NB4 (cell line): ENCODE measurements at regions not wholly inside any gene's neighbourhood (a gene's known extent, or its start where the extent isn't known, plus 50 kb on each side); places are given as distances from the start of the nearest gene placed in this dataset.

ENCODE experiments used
- POLR2A ChIP-seq: IDR thresholded peaks from 2 replicates; pipeline ENCODE4 v1.6.1; 2011; ENCODE audit warnings: mild to moderate bottlenecking; ENCODE audit not compliant: insufficient read length; ENCODE audit errors: extremely low read depth
- TF ChIP-seq, protein P1 (sequence below): IDR thresholded peaks from one replicate; pipeline ENCODE4 v1.5.1; 2012; ENCODE audit warnings: low read depth, low read length
- TF ChIP-seq, protein P2 (sequence below): IDR thresholded peaks from 2 replicates; pipeline ENCODE4 v1.6.1; 2011; ENCODE audit warnings: low read depth, low read length

DNA sequence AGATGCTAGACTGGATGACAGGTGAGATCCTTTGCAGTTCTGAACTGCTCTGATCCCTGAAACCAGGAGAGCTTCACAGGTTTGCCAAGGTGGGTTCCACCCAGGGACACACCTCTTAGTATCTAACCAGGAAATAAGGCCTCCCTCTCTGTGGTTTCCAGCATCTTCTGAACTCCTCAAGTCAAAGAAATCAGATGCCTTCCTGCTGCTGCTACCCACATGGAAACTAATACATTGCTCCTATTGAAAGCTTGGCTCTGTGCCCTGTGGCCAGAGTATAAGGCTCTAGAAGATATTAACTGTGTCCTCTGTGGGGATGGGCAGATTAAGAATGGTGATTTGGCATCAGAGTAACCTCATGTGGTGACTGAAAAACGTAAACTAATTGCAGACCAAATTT, 75.0 kb upstream of the MRPS6 start:
- TF ChIP-seq, protein P1, sequence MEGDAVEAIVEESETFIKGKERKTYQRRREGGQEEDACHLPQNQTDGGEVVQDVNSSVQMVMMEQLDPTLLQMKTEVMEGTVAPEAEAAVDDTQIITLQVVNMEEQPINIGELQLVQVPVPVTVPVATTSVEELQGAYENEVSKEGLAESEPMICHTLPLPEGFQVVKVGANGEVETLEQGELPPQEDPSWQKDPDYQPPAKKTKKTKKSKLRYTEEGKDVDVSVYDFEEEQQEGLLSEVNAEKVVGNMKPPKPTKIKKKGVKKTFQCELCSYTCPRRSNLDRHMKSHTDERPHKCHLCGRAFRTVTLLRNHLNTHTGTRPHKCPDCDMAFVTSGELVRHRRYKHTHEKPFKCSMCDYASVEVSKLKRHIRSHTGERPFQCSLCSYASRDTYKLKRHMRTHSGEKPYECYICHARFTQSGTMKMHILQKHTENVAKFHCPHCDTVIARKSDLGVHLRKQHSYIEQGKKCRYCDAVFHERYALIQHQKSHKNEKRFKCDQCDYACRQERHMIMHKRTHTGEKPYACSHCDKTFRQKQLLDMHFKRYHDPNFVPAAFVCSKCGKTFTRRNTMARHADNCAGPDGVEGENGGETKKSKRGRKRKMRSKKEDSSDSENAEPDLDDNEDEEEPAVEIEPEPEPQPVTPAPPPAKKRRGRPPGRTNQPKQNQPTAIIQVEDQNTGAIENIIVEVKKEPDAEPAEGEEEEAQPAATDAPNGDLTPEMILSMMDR, result no peak
- TF ChIP-seq POLR2A, result no peak
- TF ChIP-seq, protein P2, sequence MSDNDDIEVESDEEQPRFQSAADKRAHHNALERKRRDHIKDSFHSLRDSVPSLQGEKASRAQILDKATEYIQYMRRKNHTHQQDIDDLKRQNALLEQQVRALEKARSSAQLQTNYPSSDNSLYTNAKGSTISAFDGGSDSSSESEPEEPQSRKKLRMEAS, result no peak
